ENCODE measurements at regions not wholly inside any gene's neighbourhood (a gene's known extent, or its start where the extent isn't known, plus 50 kb on each side); places are given as distances from the start of the nearest gene placed in this dataset.
"Not testable (repeated sequence)": the region's sequence is repeated elsewhere in the genome, so short reads cannot be mapped to it uniquely, and the experiment has no call there.

GRCh38 chr1:82386365-82387011, 585.8 kb downstream of the ADGRL2 start:
- Mint-ChIP-seq H3K27me3 (no peaks in the 10 kb centered on the region), H3K9me3 (ENCODE audit: low read depth) (no peaks in the 10 kb centered on the region), H3K4me1 (ENCODE audit: low read depth) (no peaks in the 10 kb centered on the region), H3K4me3 (no peak overlapping the region), H3K27ac (no peak overlapping the region), H3K36me3 (no peaks in the 10 kb centered on the region)

GRCh38 chr1:82384776-82385175, 584.0 kb downstream of the ADGRL2 start:
- Mint-ChIP-seq H3K4me3 (no peak overlapping the region), H3K27me3 (peaks cover 2% of the 10 kb centered on the region), H3K4me1 (ENCODE audit: low read depth) (no peaks in the 10 kb centered on the region), H3K36me3 (no peaks in the 10 kb centered on the region), H3K27ac (no peak overlapping the region), H3K9me3 (ENCODE audit: low read depth) (peaks cover 5% of the 10 kb centered on the region)

GRCh38 chr1:82377201-82377884, 576.6 kb downstream of the ADGRL2 start:
- Mint-ChIP-seq H3K27me3 (peaks cover 2% of the 10 kb centered on the region), H3K9me3 (ENCODE audit: low read depth) (peaks cover 5% of the 10 kb centered on the region), H3K4me3 (no peak overlapping the region), H3K27ac (no peak overlapping the region), H3K4me1 (ENCODE audit: low read depth) (no peaks in the 10 kb centered on the region), H3K36me3 (no peaks in the 10 kb centered on the region)

GRCh38 chr1:82373710-82374109, 573.0 kb downstream of the ADGRL2 start:
- Mint-ChIP-seq H3K9me3 (ENCODE audit: low read depth) (no peaks in the 10 kb centered on the region), H3K4me1 (ENCODE audit: low read depth) (no peaks in the 10 kb centered on the region), H3K36me3 (no peaks in the 10 kb centered on the region), H3K4me3 (no peak overlapping the region), H3K27ac (no peak overlapping the region), H3K27me3 (no peaks in the 10 kb centered on the region)

- no peaks in the 10 kb centered on the region for H3K36me3 Mint-ChIP-seq
- H3K9me3 Mint-ChIP-seq (ENCODE audit: low read depth): no peaks in the 10 kb centered on the region
- H3K27ac Mint-ChIP-seq: no peak overlapping the region
- no peaks in the 10 kb centered on the region for H3K4me1 Mint-ChIP-seq (ENCODE audit: low read depth)
- H3K4me3 Mint-ChIP-seq: no peak overlapping the region
- H3K27me3 Mint-ChIP-seq: no peaks in the 10 kb centered on the region
Observed at GRCh38 chr1:82371844-82372498, 571.2 kb downstream of the ADGRL2 start.

- H3K36me3 Mint-ChIP-seq: no peaks in the 10 kb centered on the region
- peaks cover 4% of the 10 kb centered on the region for H3K9me3 Mint-ChIP-seq (ENCODE audit: low read depth)
- H3K27me3 Mint-ChIP-seq: no peaks in the 10 kb centered on the region
- H3K4me1 Mint-ChIP-seq (ENCODE audit: low read depth): no peaks in the 10 kb centered on the region
- no peak overlapping the region for H3K4me3 Mint-ChIP-seq
- H3K27ac Mint-ChIP-seq: no peak overlapping the region
Observed at GRCh38 chr1:82367456-82367855, 566.7 kb downstream of the ADGRL2 start.

- H3K4me1 Mint-ChIP-seq (ENCODE audit: low read depth): no peaks in the 10 kb centered on the region
- H3K27ac Mint-ChIP-seq: no peak overlapping the region
- H3K36me3 Mint-ChIP-seq: no peaks in the 10 kb centered on the region
- H3K27me3 Mint-ChIP-seq: no peaks in the 10 kb centered on the region
- H3K4me3 Mint-ChIP-seq: no peak overlapping the region
- peaks cover 4% of the 10 kb centered on the region for H3K9me3 Mint-ChIP-seq (ENCODE audit: low read depth)
Observed at GRCh38 chr1:82366689-82367088, 566.0 kb downstream of the ADGRL2 start.

GRCh38 chr1:82359541-82359940, 558.8 kb downstream of the ADGRL2 start:
- H3K9me3 Mint-ChIP-seq (ENCODE audit: low read depth); H3K4me3 Mint-ChIP-seq; H3K4me1 Mint-ChIP-seq (ENCODE audit: low read depth); H3K36me3 Mint-ChIP-seq; H3K27me3 Mint-ChIP-seq; H3K27ac Mint-ChIP-seq: not testable (repeated sequence)

GRCh38 chr1:82358706-82359105, 558.0 kb downstream of the ADGRL2 start:
- not testable (repeated sequence) for H3K36me3 Mint-ChIP-seq; H3K27ac Mint-ChIP-seq; H3K9me3 Mint-ChIP-seq (ENCODE audit: low read depth); H3K27me3 Mint-ChIP-seq; H3K4me1 Mint-ChIP-seq (ENCODE audit: low read depth); H3K4me3 Mint-ChIP-seq

- not testable (repeated sequence) for H3K27ac Mint-ChIP-seq; H3K4me3 Mint-ChIP-seq; H3K27me3 Mint-ChIP-seq; H3K9me3 Mint-ChIP-seq (ENCODE audit: low read depth); H3K4me1 Mint-ChIP-seq (ENCODE audit: low read depth); H3K36me3 Mint-ChIP-seq
Observed at GRCh38 chr1:82354546-82354945, 553.8 kb downstream of the ADGRL2 start.

GRCh38 chr1:82348487-82348886, 547.8 kb downstream of the ADGRL2 start:
- no peak overlapping the region for H3K4me3 Mint-ChIP-seq
- H3K9me3 Mint-ChIP-seq (ENCODE audit: low read depth): no peaks in the 10 kb centered on the region
- H3K27me3 Mint-ChIP-seq: no peaks in the 10 kb centered on the region
- H3K4me1 Mint-ChIP-seq (ENCODE audit: low read depth): no peaks in the 10 kb centered on the region
- H3K36me3 Mint-ChIP-seq: no peaks in the 10 kb centered on the region
- no peak overlapping the region for H3K27ac Mint-ChIP-seq

- Mint-ChIP-seq H3K4me3 (no peak overlapping the region), H3K36me3 (no peaks in the 10 kb centered on the region), H3K27me3 (peaks cover 2% of the 10 kb centered on the region), H3K9me3 (ENCODE audit: low read depth) (no peaks in the 10 kb centered on the region), H3K27ac (no peak overlapping the region), H3K4me1 (ENCODE audit: low read depth) (no peaks in the 10 kb centered on the region)
Observed at GRCh38 chr1:82346141-82346540, 545.4 kb downstream of the ADGRL2 start.

GRCh38 chr1:82343381-82343780, 542.6 kb downstream of the ADGRL2 start:
- no peaks in the 10 kb centered on the region for H3K4me1 Mint-ChIP-seq (ENCODE audit: low read depth)
- no peaks in the 10 kb centered on the region for H3K9me3 Mint-ChIP-seq (ENCODE audit: low read depth)
- H3K27ac Mint-ChIP-seq: no peak overlapping the region
- no peak overlapping the region for H3K4me3 Mint-ChIP-seq
- H3K27me3 Mint-ChIP-seq: peaks cover 2% of the 10 kb centered on the region
- H3K36me3 Mint-ChIP-seq: no peaks in the 10 kb centered on the region

GRCh38 chr1:82337635-82338034, 536.9 kb downstream of the ADGRL2 start:
- Mint-ChIP-seq H3K4me3 (no peak overlapping the region), H3K4me1 (ENCODE audit: low read depth) (no peaks in the 10 kb centered on the region), H3K27ac (no peak overlapping the region), H3K27me3 (peaks cover 2% of the 10 kb centered on the region), H3K9me3 (ENCODE audit: low read depth) (no peaks in the 10 kb centered on the region), H3K36me3 (no peaks in the 10 kb centered on the region)

GRCh38 chr1:82330330-82330729, 529.6 kb downstream of the ADGRL2 start:
- H3K4me1 Mint-ChIP-seq (ENCODE audit: low read depth): no peaks in the 10 kb centered on the region
- no peaks in the 10 kb centered on the region for H3K36me3 Mint-ChIP-seq
- no peaks in the 10 kb centered on the region for H3K27me3 Mint-ChIP-seq
- H3K9me3 Mint-ChIP-seq (ENCODE audit: low read depth): peaks cover 6% of the 10 kb centered on the region
- H3K4me3 Mint-ChIP-seq: no peak overlapping the region
- no peak overlapping the region for H3K27ac Mint-ChIP-seq

GRCh38 chr1:82329226-82329625, 528.5 kb downstream of the ADGRL2 start:
- Mint-ChIP-seq H3K36me3 (no peaks in the 10 kb centered on the region), H3K9me3 (ENCODE audit: low read depth) (peaks cover 6% of the 10 kb centered on the region), H3K27ac (no peak overlapping the region), H3K4me3 (no peak overlapping the region), H3K27me3 (no peaks in the 10 kb centered on the region), H3K4me1 (ENCODE audit: low read depth) (no peaks in the 10 kb centered on the region)
